GM12878 (cell line): ENCODE measurements at regions not wholly inside any gene's neighbourhood (a gene's known extent, or its start where the extent isn't known, plus 50 kb on each side); places are given as distances from the start of the nearest gene placed in this dataset.

Experiments used
- ATAC-seq: fragments of 200-7000 bp; cut with Tn5 transposase; 3 replicates; pipeline ENCODE4 v1.9.1; 2020; ENCODE audit warnings: mild to moderate bottlenecking, moderate library complexity
- BruUV-seq: library from RNA; stranded (reverse); fragments of 400-500 nt; replicated peaks from 2 replicates; lab custom pipeline; 2021; lab: Mats Ljungman, UMichigan
- CTCF ChIA-PET: fragments of 300-600 bp; sonication (Branson Sonifier 250); formaldehyde crosslinking; extraction: SDS; loops from one replicate; lab custom pipeline; 2021; ENCODE audit warnings: inconsistent platforms; lab: Yijun Ruan, JAX
- POLR2A ChIA-PET: fragments of 350-600 bp; formaldehyde crosslinking; extraction: SDS; loops from one replicate; lab custom pipeline; 2021; ENCODE audit warnings: inconsistent platforms; lab: Charles Lee
- RAD21 ChIA-PET: fragments of 300-600 bp; sonication (Branson Sonifier 250); formaldehyde crosslinking; loops from one replicate; lab custom pipeline; 2023; ENCODE audit warnings: antibody characterized with exemption; ENCODE audit not compliant: unreplicated experiment; lab: Charles Lee
- SMC1A ChIA-PET: fragments of 300-600 bp; sonication (Branson Sonifier 250); formaldehyde crosslinking; loops from one replicate; lab custom pipeline; 2023; ENCODE audit not compliant: unreplicated experiment, uncharacterized antibody; lab: Charles Lee
- DNase-seq: peaks from one replicate; pipeline ENCODE4 v3.0.0-alpha.2; 2011; ENCODE audit warnings: low read depth, low spot score
- FAIRE-seq: peaks from 3 replicates; lab custom pipeline; 2011; peaks lifted over from hg19 to GRCh38; lab: Jason Lieb, UNC
- H2AFZ ChIP-seq: 2 replicates; pipeline ENCODE4 v1.6.0; 2011; ENCODE audit warnings: low read depth, low read length, control low read depth; ENCODE audit not compliant: control insufficient read depth
- H3K27ac ChIP-seq: 2 replicates; pipeline ENCODE4 v1.5.1; 2011; ENCODE audit warnings: control low read depth; ENCODE audit not compliant: control insufficient read depth, insufficient read depth
- H3K27me3 ChIP-seq, 2 experiments: replicated peaks in 1 of 2; 2 replicates each; pipeline versions ENCODE4 v1.6.0 to v1.6.1; 2011; ENCODE audit warnings: low read length in 1 of 2; ENCODE audit not compliant: control insufficient read depth in 2 of 2, insufficient read depth in 2 of 2
- H3K36me3 ChIP-seq, 2 experiments: 2 replicates each; pipeline ENCODE4 v1.5.1; 2011; ENCODE audit warnings: low read length in 1 of 2; ENCODE audit not compliant: control insufficient read depth in 2 of 2, insufficient read depth in 2 of 2
- H3K4me1 ChIP-seq: 2 replicates; pipeline ENCODE4 v1.6.1; 2011; ENCODE audit warnings: mild to moderate bottlenecking, low read length, moderate library complexity, mixed read lengths; ENCODE audit not compliant: control insufficient read depth, insufficient read depth
- H3K4me2 ChIP-seq: 2 replicates; pipeline ENCODE4 v1.6.0; 2011; ENCODE audit warnings: control low read depth; ENCODE audit not compliant: control insufficient read depth, insufficient read depth
- H3K4me3 ChIP-seq: fragments of 200-600 bp; sonication (generic); 2 replicates; pipeline ENCODE4 v1.5.1; 2016
- H3K79me2 ChIP-seq: 2 replicates; pipeline ENCODE4 v1.6.0; 2011; ENCODE audit warnings: low read length; ENCODE audit not compliant: control insufficient read depth, insufficient read depth
- H3K9ac ChIP-seq: 2 replicates; pipeline ENCODE4 v1.8.0; 2011; ENCODE audit warnings: low read length, control low read depth, mixed read lengths; ENCODE audit not compliant: control insufficient read depth, insufficient read depth
- H3K9me3 ChIP-seq: replicated peaks from 3 replicates; pipeline ENCODE4 v1.5.1; 2011; ENCODE audit warnings: mild to moderate bottlenecking, low read length; ENCODE audit not compliant: control insufficient read depth, insufficient read depth
- H4K20me1 ChIP-seq: 2 replicates; pipeline ENCODE4 v1.6.0; 2011; ENCODE audit not compliant: control insufficient read depth, insufficient read depth
- ELK1 ChIP-seq: IDR thresholded peaks from 2 replicates; pipeline ENCODE4 v1.6.1; 2012; ENCODE audit warnings: low read depth, low read length, improper control_type of control experiment
- FOS ChIP-seq: IDR thresholded peaks from 3 replicates; pipeline ENCODE4 v1.6.1; 2011; ENCODE audit warnings: borderline replicate concordance; ENCODE audit not compliant: insufficient read length; ENCODE audit errors: extremely low read depth
- GATAD2B ChIP-seq: fragments of 450-650 bp; conservative IDR thresholded peaks from 2 replicates; pipeline ENCODE4 v1.6.1; 2017; ENCODE audit warnings: low read depth, mild to moderate bottlenecking, moderate library complexity
- IKZF1 ChIP-seq: fragments of 450-650 bp; conservative IDR thresholded peaks from 2 replicates; pipeline ENCODE4 v1.6.1; 2017; ENCODE audit warnings: antibody characterized with exemption, mild to moderate bottlenecking
- NFIC ChIP-seq: IDR thresholded peaks from 2 replicates; pipeline ENCODE4 v1.6.1; 2012; ENCODE audit warnings: low read depth, mild to moderate bottlenecking, inconsistent platforms, low read length, moderate library complexity
- ZNF24 ChIP-seq: fragments of 450-650 bp; IDR thresholded peaks from 2 replicates; pipeline ENCODE4 v1.6.1; 2017; ENCODE audit warnings: antibody characterized with exemption, mild to moderate bottlenecking
- WGBS: methylation state at CpG from one replicate; pipeline ENCODE4 v1.1.6; 2016; ENCODE audit warnings: low lambda C conversion rate; ENCODE audit not compliant: insufficient replicate concordance, insufficient coverage; ENCODE audit errors: missing lambda C conversion rate; 5-methylcytosine and 5-hydroxymethylcytosine counted together
- in situ Hi-C: fragments of 300-500 bp; cut with MboI; formaldehyde crosslinking; loops from 9 replicates; pipeline ENCODE4 v1.14.3; 2018; ENCODE audit warnings: mixed read lengths
- intact Hi-C: fragments of 100-400 bp; cut with micrococcal nuclease; formaldehyde crosslinking; loops from one replicate; pipeline ENCODE4 v1.14.2; 2022; ENCODE audit not compliant: unreplicated experiment

GRCh38 chr10:78550090-78550489 lies 516.4 kb downstream of the RPS24 start (continued):
- TF ChIP-seq ZNF24, result no peak
- no peak for TF ChIP-seq GATAD2B
- TF ChIP-seq FOS, result no peak
- TF ChIP-seq NFIC, result no peak
- TF ChIP-seq, all 136 proteins: peak for 0

- intact Hi-C loops (no loop called here), in situ Hi-C loops (no loop called here)
- Histone ChIP-seq H3K4me2 (no peak overlapping the region), H3K9ac (no peak overlapping the region), H3K27ac (no peak overlapping the region), H3K36me3 (no peaks in the 10 kb centered on the region), H3K9me3 (no peaks in the 10 kb centered on the region), H3K4me3 (no peak overlapping the region), H2AFZ (no peak overlapping the region), H4K20me1 (no peaks in the 10 kb centered on the region), H3K4me1 (no peaks in the 10 kb centered on the region), H3K79me2 (no peaks in the 10 kb centered on the region), H3K27me3 (no peaks in the 10 kb centered on the region; a peak in 1 of 4 replicates)
- SMC1A ChIA-PET, result interaction anchor here (1.1 to 1.2 kb wide), 2 partner anchors 8 to 9 kb away, joined by 3 read pairs; no protein-coding TSS in a partner anchor
- 19% methylated on average over 4 of the region's 4 CpGs for WGBS
- POLR2A ChIA-PET, result no interaction called here
- FAIRE-seq, result no peak
- CTCF ChIA-PET, result no interaction called here
- BruUV-seq, result no TSS peak
- TF ChIP-seq ELK1 (no peak), IKZF1 (no peak)
- no peak for DNase-seq
- no peak for ATAC-seq
- RAD21 ChIA-PET, result no interaction called here
These were observed 517.1 kb downstream of the RPS24 start for GRCh38 chr10:78550716-78551115.
